ENCODE measurements at regions not wholly inside any gene's neighbourhood (a gene's known extent, or its start where the extent isn't known, plus 50 kb on each side); places are given as distances from the start of the nearest gene placed in this dataset.
"Not testable (repeated sequence)": the region's sequence is repeated elsewhere in the genome, so short reads cannot be mapped to it uniquely, and the experiment has no call there.

- in situ Hi-C loops (cut with MboI; ENCODE audit: low sequenced_read_pairs, unreplicated experiment) = no loop called here
- no peak for DNase-seq (ENCODE audit: low spot score)
- no peak for TF ChIP-seq CTCF (IDR thresholded peaks at IDR 0.05; ENCODE audit: borderline replicate concordance, control extremely low read depth, extremely low read depth, insufficient read depth, missing control alignments)
These were observed 915.6 kb upstream of the LRFN5 start for GRCh38 chr14:40691066-40691465.

DNA sequence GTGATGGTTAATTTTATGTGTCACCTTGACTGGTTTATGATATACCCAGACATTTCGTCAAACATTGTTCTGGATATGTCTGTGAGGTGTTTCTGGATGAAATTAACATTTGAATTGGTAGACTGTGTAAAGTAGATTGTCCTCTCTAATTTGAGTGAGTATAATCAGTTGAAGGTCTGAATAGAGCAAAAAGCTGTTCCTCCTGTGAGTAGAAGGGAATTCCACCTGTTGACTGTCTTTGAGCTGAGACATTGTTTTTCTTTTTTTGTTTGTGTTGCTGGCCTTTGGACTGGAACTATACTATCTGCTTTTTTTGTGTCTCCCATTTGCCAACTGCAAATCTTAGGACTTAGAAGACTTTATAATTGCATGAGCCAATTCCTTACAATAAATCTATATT is 920.9 kb upstream of the LRFN5 start:
- DNase-seq (ENCODE audit: low spot score) = no peak
- TF ChIP-seq CTCF (IDR thresholded peaks at IDR 0.05; ENCODE audit: borderline replicate concordance, control extremely low read depth, extremely low read depth, insufficient read depth, missing control alignments) = no peak
- in situ Hi-C loops (cut with MboI; ENCODE audit: low sequenced_read_pairs, unreplicated experiment) = no loop called here

GRCh38 chr14:40684328-40684727 is 922.3 kb upstream of the LRFN5 start:
- DNase-seq (ENCODE audit: low spot score) = no peak
- in situ Hi-C loops (cut with MboI; ENCODE audit: low sequenced_read_pairs, unreplicated experiment) = no loop called here
- no peak for TF ChIP-seq CTCF (IDR thresholded peaks at IDR 0.05; ENCODE audit: borderline replicate concordance, control extremely low read depth, extremely low read depth, insufficient read depth, missing control alignments)

DNA sequence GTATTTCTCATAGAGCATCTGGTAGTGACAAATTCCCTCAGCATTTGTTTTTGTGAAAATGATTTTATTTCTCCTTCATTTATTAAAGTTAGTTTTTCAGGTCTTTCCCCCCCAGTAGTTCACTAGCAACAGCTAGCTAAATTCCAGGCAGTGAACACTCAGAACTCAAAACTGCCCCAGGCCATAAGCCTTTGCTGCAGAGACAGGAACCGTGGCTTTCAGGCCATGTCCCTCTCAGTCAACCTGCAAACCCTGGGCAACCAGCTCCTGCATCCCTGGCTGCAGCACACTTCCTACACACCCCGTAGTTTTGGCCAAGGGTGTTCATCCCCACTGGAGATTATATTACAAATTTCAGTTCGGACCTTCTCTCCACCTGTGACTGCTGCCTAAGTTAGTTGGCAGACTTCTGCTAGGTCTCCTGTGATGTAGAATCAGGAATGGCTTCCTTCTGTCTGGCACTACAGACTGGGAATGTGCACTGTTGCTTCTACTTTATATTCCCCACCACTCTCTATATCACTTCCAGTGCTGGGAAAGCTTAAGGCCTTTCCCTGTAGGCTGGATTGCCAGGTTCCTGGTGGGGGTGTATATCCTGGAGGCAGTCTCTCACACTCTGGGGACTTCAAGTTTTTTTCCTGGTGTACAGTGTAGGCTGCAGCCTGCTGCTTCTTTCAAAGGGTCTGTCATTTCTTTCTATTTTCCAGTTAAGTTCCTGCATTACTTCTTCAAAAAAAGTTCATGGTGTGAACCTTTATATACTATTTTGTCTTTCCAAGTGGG is 924.4 kb upstream of the LRFN5 start:
- TF ChIP-seq CTCF (IDR thresholded peaks at IDR 0.05; ENCODE audit: borderline replicate concordance, control extremely low read depth, extremely low read depth, insufficient read depth, missing control alignments) = no peak
- in situ Hi-C loops (cut with MboI; ENCODE audit: low sequenced_read_pairs, unreplicated experiment) = no loop called here
- DNase-seq (ENCODE audit: low spot score) = no peak

DNA sequence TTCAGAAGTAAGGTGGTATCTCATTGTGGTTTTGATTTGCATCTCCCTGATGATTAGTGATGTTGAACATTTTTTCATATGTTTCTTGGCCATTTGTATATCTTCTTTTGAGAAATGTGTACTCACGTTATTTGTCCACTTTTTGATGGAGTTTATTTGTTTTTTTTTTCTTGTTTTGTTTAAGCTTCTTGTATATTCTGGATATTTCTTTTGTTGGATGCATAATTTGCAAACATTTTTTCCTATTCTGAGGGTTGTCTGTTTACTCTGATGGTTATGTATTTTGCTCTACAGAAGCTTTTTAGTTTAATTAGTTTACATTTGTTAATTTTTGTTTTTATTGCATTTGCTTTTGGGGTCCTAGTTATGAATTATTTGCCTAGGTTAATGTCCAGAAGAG is 927.4 kb upstream of the LRFN5 start:
- in situ Hi-C loops (cut with MboI; ENCODE audit: low sequenced_read_pairs, unreplicated experiment) = no loop called here
- no peak for TF ChIP-seq CTCF (IDR thresholded peaks at IDR 0.05; ENCODE audit: borderline replicate concordance, control extremely low read depth, extremely low read depth, insufficient read depth, missing control alignments)
- no peak for DNase-seq (ENCODE audit: low spot score)

GRCh38 chr14:40677206-40677605 is 929.5 kb upstream of the LRFN5 start:
- DNase-seq (ENCODE audit: low spot score); in situ Hi-C loops (cut with MboI; ENCODE audit: low sequenced_read_pairs, unreplicated experiment): not testable (repeated sequence)

DNA sequence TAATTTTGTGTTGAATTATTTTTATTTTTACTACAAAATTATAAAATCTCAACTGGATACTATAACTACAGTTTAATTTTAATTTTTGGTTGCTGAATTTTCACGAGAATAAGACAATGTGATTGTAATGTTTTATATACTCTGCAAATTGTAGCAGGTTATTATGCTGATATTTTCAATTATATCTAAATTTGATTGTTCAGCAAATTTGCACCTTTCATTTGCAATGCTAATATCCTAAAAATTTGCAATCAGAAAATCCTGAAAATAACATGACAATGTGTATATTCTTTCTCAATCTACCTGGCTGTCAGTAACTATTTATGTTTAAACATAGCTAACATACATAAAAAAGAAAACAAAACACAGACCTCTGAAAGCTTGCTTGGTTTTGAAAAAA is 932.2 kb upstream of the LRFN5 start:
- in situ Hi-C loops (cut with MboI; ENCODE audit: low sequenced_read_pairs, unreplicated experiment) = no loop called here
- TF ChIP-seq CTCF (IDR thresholded peaks at IDR 0.05; ENCODE audit: borderline replicate concordance, control extremely low read depth, extremely low read depth, insufficient read depth, missing control alignments) = no peak
- no peak for DNase-seq (ENCODE audit: low spot score)

All from GM13976 (cell line).